Lung (tissue), 11 donors: ENCODE measurements at regions not wholly inside any gene's neighbourhood (a gene's known extent, or its start where the extent isn't known, plus 50 kb on each side); places are given as distances from the start of the nearest gene placed in this dataset.

Experiments used
- ATAC-seq: fragments of 200-7000 bp; cut with Tn5 transposase; one replicate; pipeline ENCODE4 v1.9.1; 2020; ENCODE audit warnings: moderate number of reproducible peaks; ENCODE audit not compliant: insufficient read depth, low FRiP score
- DNase-seq, 3 donors: peaks; one replicate each; pipeline ENCODE4 v3.0.0-alpha.2; 2013 to 2017
- H3K27ac ChIP-seq, 2 donors: one replicate each; pipeline ENCODE4 v1.5.1; 2013; ENCODE audit warnings: mild to moderate bottlenecking in 2 of 2, moderate library complexity in 2 of 2, control low read depth in 1 of 2, inconsistent platforms in 1 of 2, low read depth in 1 of 2, low read length in 1 of 2
- H3K27me3 ChIP-seq, 3 donors: one replicate each; pipeline ENCODE4 v1.5.1; 2013; ENCODE audit warnings: low read length in 2 of 3; ENCODE audit not compliant: control insufficient read depth in 3 of 3, insufficient read depth in 3 of 3
- H3K36me3 ChIP-seq, 4 donors: one replicate each; pipeline ENCODE4 v1.5.1; 2013; ENCODE audit warnings: low read length in 4 of 4, mild to moderate bottlenecking in 1 of 4, moderate library complexity in 1 of 4; ENCODE audit not compliant: control insufficient read depth in 4 of 4, insufficient read depth in 4 of 4
- H3K4me1 ChIP-seq, 5 donors: one replicate each; pipeline ENCODE4 v1.5.1; 2013; ENCODE audit warnings: low read length in 5 of 5, mild to moderate bottlenecking in 2 of 5, moderate library complexity in 1 of 5; ENCODE audit not compliant: control insufficient read depth in 5 of 5, insufficient read depth in 5 of 5
- H3K4me3 ChIP-seq: one replicate; pipeline ENCODE4 v1.5.1; 2013; ENCODE audit warnings: mild to moderate bottlenecking, control low read depth, moderate library complexity
- H3K9ac ChIP-seq, 2 donors: one replicate each; pipeline ENCODE4 v1.5.1; 2013; ENCODE audit warnings: low read length in 2 of 2, control low read depth in 1 of 2; ENCODE audit not compliant: insufficient read depth in 1 of 2
- H3K9me3 ChIP-seq, 4 donors: one replicate each; pipeline ENCODE4 v1.5.1; 2013; ENCODE audit warnings: low read length in 3 of 4, mild to moderate bottlenecking in 1 of 4, moderate library complexity in 1 of 4; ENCODE audit not compliant: control insufficient read depth in 4 of 4, insufficient read depth in 3 of 4
- CTCF ChIP-seq: IDR thresholded peaks from 2 replicates; pipeline ENCODE4 v1.5.1; 2012; ENCODE audit warnings: mild to moderate bottlenecking; ENCODE audit errors: control extremely low read depth, extremely low read depth
- WGBS, 2 donors: extraction: QIAGEN DNeasy Blood & Tissue Kit; methylation state at CpG; one replicate each; pipeline ENCODE4 v1.1.7; 2013; 5-methylcytosine and 5-hydroxymethylcytosine counted together
- donor health status: control.
- donor health status: control.
- donor health status: Bipolar disorder and iron deficiency.
- donor health status: healthy.
- donor health status: DM: yes; HTN: yes; CAD: no.

GRCh38 chr3:135440233-135440632 is 525.3 kb upstream of the PPP2R3A start:
- no peaks in the 10 kb centered on the region for H3K36me3 ChIP-seq
- no peaks in the 10 kb centered on the region for H3K4me1 ChIP-seq
- H3K4me3 ChIP-seq, result no peak overlapping the region
- DNase-seq (no peak), ATAC-seq (no peak)
- H3K27ac ChIP-seq, result no peak overlapping the region
- no peak for TF ChIP-seq CTCF
- no peaks in the 10 kb centered on the region for H3K9me3 ChIP-seq
- H3K9ac ChIP-seq, result no peak overlapping the region
- H3K27me3 ChIP-seq, result no peaks in the 10 kb centered on the region

GRCh38 chr3:135440746-135441145 is 524.8 kb upstream of the PPP2R3A start:
- Histone ChIP-seq H3K27ac (no peak overlapping the region), H3K36me3 (no peaks in the 10 kb centered on the region), H3K9me3 (no peaks in the 10 kb centered on the region), H3K9ac (no peak overlapping the region), H3K4me1 (no peaks in the 10 kb centered on the region), H3K27me3 (no peaks in the 10 kb centered on the region), H3K4me3 (no peak overlapping the region)
- ATAC-seq (no peak), DNase-seq (no peak)
- TF ChIP-seq CTCF, result no peak
- WGBS, 2 donors, result 28 to 31% methylated on average over 4 of the region's 4 CpGs

GRCh38 chr3:135444058-135444457 is 521.5 kb upstream of the PPP2R3A start:
- Histone ChIP-seq H3K4me1 (no peaks in the 10 kb centered on the region), H3K27me3 (no peaks in the 10 kb centered on the region), H3K36me3 (no peaks in the 10 kb centered on the region), H3K27ac (no peak overlapping the region), H3K9ac (no peak overlapping the region), H3K9me3 (no peaks in the 10 kb centered on the region), H3K4me3 (no peak overlapping the region)
- ATAC-seq (no peak), DNase-seq (no peak)
- 81 to 84% methylated on average over 5 of the region's 5 CpGs for WGBS, 2 donors
- no peak for TF ChIP-seq CTCF

- H3K9me3 ChIP-seq, result peaks cover 0 to 4% (median 0%) of the 10 kb centered on the region in 4 donors
- ATAC-seq, result no peak
- H3K27ac ChIP-seq, result no peak overlapping the region
- no peaks in the 10 kb centered on the region for H3K4me1 ChIP-seq
- no peaks in the 10 kb centered on the region for H3K36me3 ChIP-seq
- no peak for TF ChIP-seq CTCF
- 73 to 83% methylated on average over 3 of the region's 3 CpGs for WGBS, 2 donors
- H3K4me3 ChIP-seq, result no peak overlapping the region
- H3K27me3 ChIP-seq, result no peaks in the 10 kb centered on the region
- no peak for DNase-seq
- no peak overlapping the region for H3K9ac ChIP-seq
These were observed 518.0 kb upstream of the PPP2R3A start for GRCh38 chr3:135447483-135447882.
